Naive B cell (primary cell): ENCODE measurements at regions not wholly inside any gene's neighbourhood (a gene's known extent, or its start where the extent isn't known, plus 50 kb on each side); places are given as distances from the start of the nearest gene placed in this dataset.

Experiments
- ATAC-seq, 2 donors: fragments of 150-1000 bp; cut with Tn5 transposase; 2 replicates each; pipeline ENCODE4 v1.10.0; 2021; ENCODE audit warnings: low read depth in 2 of 2, mild to moderate bottlenecking in 2 of 2, moderate library complexity in 2 of 2
- DNase-seq: peaks from one replicate; pipeline ENCODE4 v3.0.0; 2022
- H3K27ac Mint-ChIP-seq, 6 donors: one replicate each; pipeline ENCODE4 v1.8.0; 2020 to 2022; ENCODE audit warnings: mild to moderate bottlenecking in 6 of 6, mixed read lengths in 6 of 6, moderate library complexity in 5 of 6, inconsistent platforms in 2 of 6
- H3K27me3 Mint-ChIP-seq, 3 donors: one replicate each; pipeline ENCODE4 v1.8.0; 2021 to 2022; ENCODE audit warnings: mixed read lengths in 3 of 3, mild to moderate bottlenecking in 1 of 3
- H3K36me3 Mint-ChIP-seq, 2 donors: one replicate each; pipeline ENCODE4 v1.8.0; 2020 to 2022; ENCODE audit warnings: mixed read lengths in 2 of 2, inconsistent platforms in 1 of 2, mild to moderate bottlenecking in 1 of 2
- H3K4me1 Mint-ChIP-seq, 3 donors: one replicate each; pipeline ENCODE4 v1.8.0; 2020 to 2022; ENCODE audit warnings: mixed read lengths in 3 of 3, inconsistent platforms in 1 of 3, mild to moderate bottlenecking in 1 of 3, moderate library complexity in 1 of 3
- H3K4me3 Mint-ChIP-seq, 8 donors: one replicate each; pipeline ENCODE4 v1.8.0; 2020 to 2022; ENCODE audit warnings: mild to moderate bottlenecking in 8 of 8, mixed read lengths in 8 of 8, moderate library complexity in 8 of 8, inconsistent platforms in 2 of 8
- H3K9me3 Mint-ChIP-seq, 7 donors: one replicate each; pipeline ENCODE4 v1.8.0; 2020 to 2022; ENCODE audit warnings: mixed read lengths in 7 of 7, mild to moderate bottlenecking in 5 of 7, inconsistent platforms in 2 of 7, moderate library complexity in 1 of 7

GRCh38 chr3:82509951-82510603 lies 748.6 kb upstream of the GBE1 start:
- Mint-ChIP-seq H3K9me3 (peaks cover 0 to 4% (median 0%) of the 10 kb centered on the region in 7 donors), H3K4me1 (no peaks in the 10 kb centered on the region), H3K27me3 (no peaks in the 10 kb centered on the region), H3K27ac (no peak overlapping the region), H3K36me3 (no peaks in the 10 kb centered on the region), H3K4me3 (no peak overlapping the region)
- no peak for DNase-seq
- ATAC-seq = no peak

- Mint-ChIP-seq H3K27ac (no peak overlapping the region), H3K36me3 (no peaks in the 10 kb centered on the region), H3K9me3 (peaks cover 0 to 4% (median 0%) of the 10 kb centered on the region in 7 donors), H3K27me3 (no peaks in the 10 kb centered on the region), H3K4me3 (no peak overlapping the region), H3K4me1 (no peaks in the 10 kb centered on the region)
- no peak for DNase-seq
- no peak for ATAC-seq
These were observed 747.8 kb upstream of the GBE1 start for GRCh38 chr3:82509106-82509842.

DNA sequence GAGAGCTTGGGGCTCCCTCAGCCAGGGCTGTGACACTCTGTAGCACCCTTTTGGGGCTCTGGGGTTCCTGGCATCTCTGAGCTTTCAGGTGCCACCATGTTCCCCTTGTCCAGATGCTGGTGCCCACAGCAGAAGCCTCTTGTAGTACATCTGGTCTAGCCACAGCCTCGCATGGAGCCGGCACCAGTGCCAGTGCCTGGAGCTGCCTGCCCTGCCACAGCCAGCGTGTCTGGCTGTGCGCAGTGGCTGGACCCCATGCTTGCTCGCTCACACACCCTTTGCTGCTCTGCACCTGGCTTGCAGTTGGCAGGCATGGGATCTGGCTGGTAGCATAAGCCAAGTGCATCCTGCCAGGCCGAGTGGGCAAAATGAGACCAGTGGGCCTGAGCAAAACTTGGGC lies 744.8 kb upstream of the GBE1 start:
- no peak for DNase-seq
- Mint-ChIP-seq H3K4me3 (no peak overlapping the region), H3K36me3 (no peaks in the 10 kb centered on the region), H3K27me3 (no peaks in the 10 kb centered on the region), H3K27ac (no peak overlapping the region), H3K4me1 (no peaks in the 10 kb centered on the region), H3K9me3 (peaks cover 0 to 4% (median 0%) of the 10 kb centered on the region in 7 donors)
- no peak for ATAC-seq

DNA sequence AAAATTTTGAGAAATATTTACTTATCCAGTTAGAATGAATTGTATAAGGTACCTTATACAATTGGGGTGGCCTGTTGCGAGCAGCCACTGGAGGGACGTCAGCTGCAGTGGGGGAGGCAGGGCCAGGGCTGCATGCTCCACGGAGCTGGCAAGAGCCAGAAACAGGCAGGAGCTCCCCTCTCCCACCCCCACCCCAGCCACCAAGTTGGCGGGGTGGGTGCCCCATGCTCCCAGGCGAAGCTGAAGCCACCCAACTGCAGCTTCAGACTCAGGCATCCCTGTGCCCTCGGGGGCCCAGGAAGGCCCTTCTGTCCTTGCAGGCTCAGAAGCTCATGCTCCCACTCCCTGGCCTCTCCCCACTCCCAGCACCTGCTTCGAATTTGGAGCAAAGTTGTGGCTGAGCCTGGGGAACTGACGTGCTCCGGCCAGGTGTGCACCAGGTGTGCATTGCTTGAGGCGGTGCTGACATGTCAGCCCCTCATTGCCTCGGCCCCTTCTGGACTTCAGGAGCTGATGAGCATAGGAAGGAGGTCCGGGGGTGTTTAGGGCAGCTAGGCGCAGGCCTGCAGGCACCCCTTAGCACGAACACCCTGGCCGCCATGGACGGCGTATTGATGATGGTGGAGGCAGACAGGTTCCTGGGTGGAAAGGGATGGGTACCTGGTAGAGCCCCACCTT lies 743.8 kb upstream of the GBE1 start:
- Mint-ChIP-seq H3K9me3 (peaks cover 0 to 4% (median 0%) of the 10 kb centered on the region in 7 donors), H3K4me1 (no peaks in the 10 kb centered on the region), H3K27me3 (no peaks in the 10 kb centered on the region), H3K27ac (no peak overlapping the region), H3K4me3 (no peak overlapping the region), H3K36me3 (no peaks in the 10 kb centered on the region)
- ATAC-seq (no peak), DNase-seq (no peak)

GRCh38 chr3:82498186-82498585 lies 736.7 kb upstream of the GBE1 start:
- ATAC-seq (no peak), DNase-seq (no peak)
- H3K36me3 Mint-ChIP-seq = no peaks in the 10 kb centered on the region
- H3K9me3 Mint-ChIP-seq = peaks cover 0 to 2% (median 0%) of the 10 kb centered on the region in 7 donors
- no peak overlapping the region for H3K27ac Mint-ChIP-seq
- no peaks in the 10 kb centered on the region for H3K4me1 Mint-ChIP-seq
- H3K27me3 Mint-ChIP-seq = no peaks in the 10 kb centered on the region
- H3K4me3 Mint-ChIP-seq = no peak overlapping the region

- Mint-ChIP-seq H3K27ac (no peak overlapping the region), H3K9me3 (peaks cover 0 to 2% (median 0%) of the 10 kb centered on the region in 7 donors), H3K36me3 (no peaks in the 10 kb centered on the region), H3K4me3 (no peak overlapping the region), H3K27me3 (no peaks in the 10 kb centered on the region), H3K4me1 (no peaks in the 10 kb centered on the region)
- ATAC-seq = no peak
- DNase-seq = no peak
These were observed 735.6 kb upstream of the GBE1 start for GRCh38 chr3:82496890-82497560.

DNA sequence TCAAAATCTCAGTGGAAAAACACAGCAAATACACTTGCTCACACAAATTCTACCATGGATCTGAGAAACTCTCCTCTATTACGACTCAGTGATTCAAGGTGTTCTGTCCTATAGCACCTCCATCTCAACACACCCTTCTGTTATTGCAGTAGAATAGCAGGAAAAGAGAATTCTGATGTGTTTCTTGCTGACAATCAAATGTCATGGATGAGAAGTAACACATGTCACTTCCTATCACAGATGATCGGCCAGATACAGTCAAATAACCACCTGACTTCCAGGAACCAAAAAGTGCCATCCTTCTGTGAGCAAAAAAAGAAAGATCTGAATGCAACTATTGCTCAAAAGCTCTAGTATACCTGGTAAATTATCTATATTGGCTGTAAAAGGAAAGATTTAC lies 734.2 kb upstream of the GBE1 start:
- H3K9me3 Mint-ChIP-seq = peaks cover 0 to 2% (median 0%) of the 10 kb centered on the region in 7 donors
- no peak for ATAC-seq
- no peak for DNase-seq
- no peaks in the 10 kb centered on the region for H3K27me3 Mint-ChIP-seq
- no peak overlapping the region for H3K27ac Mint-ChIP-seq
- no peaks in the 10 kb centered on the region for H3K4me1 Mint-ChIP-seq
- H3K4me3 Mint-ChIP-seq = no peak overlapping the region
- H3K36me3 Mint-ChIP-seq = no peaks in the 10 kb centered on the region

DNA sequence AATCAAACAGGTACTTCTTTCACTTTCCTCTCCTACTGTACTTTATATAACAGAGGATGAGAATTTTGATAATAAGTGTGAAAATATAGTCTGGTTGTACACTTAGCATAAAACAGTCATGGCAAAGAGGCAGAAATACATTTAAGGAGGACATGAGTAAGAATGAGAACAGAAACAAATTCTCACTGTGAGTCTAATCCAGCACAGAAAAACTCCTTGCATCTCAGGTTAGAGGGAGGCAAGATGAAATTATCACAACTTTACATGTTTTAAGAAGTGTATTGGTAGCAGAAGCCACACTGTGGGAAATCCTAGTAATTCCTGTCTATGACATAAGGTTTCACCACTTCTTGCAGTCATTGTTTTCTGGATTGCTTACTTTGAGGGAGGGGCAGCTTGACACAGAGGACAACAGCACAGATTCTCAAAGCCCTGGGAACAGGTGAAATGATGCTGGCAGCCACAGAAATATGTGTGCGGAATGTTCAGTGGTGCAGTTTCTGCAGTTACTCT lies 733.6 kb upstream of the GBE1 start:
- ATAC-seq (no peak), DNase-seq (no peak)
- H3K27me3 Mint-ChIP-seq = no peaks in the 10 kb centered on the region
- no peaks in the 10 kb centered on the region for H3K4me1 Mint-ChIP-seq
- no peak overlapping the region for H3K27ac Mint-ChIP-seq
- peaks cover 0 to 2% (median 0%) of the 10 kb centered on the region in 7 donors for H3K9me3 Mint-ChIP-seq
- no peaks in the 10 kb centered on the region for H3K36me3 Mint-ChIP-seq
- no peak overlapping the region for H3K4me3 Mint-ChIP-seq

- Mint-ChIP-seq H3K9me3 (peaks cover 0 to 2% (median 0%) of the 10 kb centered on the region in 7 donors), H3K4me3 (no peak overlapping the region), H3K27me3 (no peaks in the 10 kb centered on the region)
These were observed 732.4 kb upstream of the GBE1 start for GRCh38 chr3:82493858-82494257.

DNA sequence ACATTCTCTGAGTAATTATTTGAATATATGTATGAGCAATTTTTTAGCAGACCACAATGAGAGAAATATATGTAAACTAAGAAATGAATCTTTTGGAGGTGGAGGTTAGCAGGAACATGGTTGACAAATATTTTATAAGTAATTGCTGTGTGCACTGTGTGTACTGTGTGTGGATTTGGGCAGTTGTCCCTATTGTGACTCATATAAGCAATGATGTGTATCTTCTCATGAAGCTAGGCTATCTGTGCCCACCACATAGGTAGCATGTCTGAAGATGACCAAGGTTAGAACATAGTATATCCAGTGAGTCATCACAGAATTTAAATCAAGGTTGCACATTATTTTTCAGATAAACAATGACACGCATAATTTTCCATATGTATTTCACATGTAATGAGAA lies 713.9 kb upstream of the GBE1 start:
- Mint-ChIP-seq H3K4me1 (no peaks in the 10 kb centered on the region), H3K36me3 (no peaks in the 10 kb centered on the region), H3K27ac (no peak overlapping the region), H3K4me3 (no peak overlapping the region), H3K27me3 (no peaks in the 10 kb centered on the region), H3K9me3 (peaks cover 0 to 4% (median 0%) of the 10 kb centered on the region in 7 donors)
- DNase-seq (no peak), ATAC-seq (no peak)

More at GRCh38 chr3:82493858-82494257, 732.4 kb upstream of the GBE1 start:
- H3K36me3 Mint-ChIP-seq = no peaks in the 10 kb centered on the region
- no peaks in the 10 kb centered on the region for H3K4me1 Mint-ChIP-seq
- no peak overlapping the region for H3K27ac Mint-ChIP-seq
- DNase-seq = no peak
- ATAC-seq = no peak

DNA sequence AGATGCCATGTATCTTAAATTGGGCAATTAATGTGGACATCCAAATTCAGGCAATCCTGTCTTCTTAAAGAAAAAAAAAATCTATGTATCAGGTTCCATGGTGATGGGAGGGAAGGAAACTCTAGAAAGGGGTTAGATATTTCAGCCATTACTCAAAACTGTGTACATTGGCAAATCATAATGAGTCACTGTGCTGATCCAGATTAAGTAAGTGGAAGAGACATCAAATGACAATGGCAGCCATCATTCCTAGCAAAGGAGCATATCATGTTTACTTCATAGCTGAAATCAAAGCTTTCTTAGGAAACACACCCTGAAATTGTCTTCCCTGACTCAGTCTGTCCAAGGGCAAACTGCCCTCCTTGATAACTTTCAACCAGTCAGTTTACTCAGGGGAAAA lies 713.3 kb upstream of the GBE1 start:
- no peaks in the 10 kb centered on the region for H3K4me1 Mint-ChIP-seq
- no peak overlapping the region for H3K27ac Mint-ChIP-seq
- no peak for DNase-seq
- H3K9me3 Mint-ChIP-seq = peaks cover 0 to 4% (median 0%) of the 10 kb centered on the region in 7 donors
- H3K27me3 Mint-ChIP-seq = no peaks in the 10 kb centered on the region
- no peak for ATAC-seq
- no peaks in the 10 kb centered on the region for H3K36me3 Mint-ChIP-seq
- H3K4me3 Mint-ChIP-seq = no peak overlapping the region

DNA sequence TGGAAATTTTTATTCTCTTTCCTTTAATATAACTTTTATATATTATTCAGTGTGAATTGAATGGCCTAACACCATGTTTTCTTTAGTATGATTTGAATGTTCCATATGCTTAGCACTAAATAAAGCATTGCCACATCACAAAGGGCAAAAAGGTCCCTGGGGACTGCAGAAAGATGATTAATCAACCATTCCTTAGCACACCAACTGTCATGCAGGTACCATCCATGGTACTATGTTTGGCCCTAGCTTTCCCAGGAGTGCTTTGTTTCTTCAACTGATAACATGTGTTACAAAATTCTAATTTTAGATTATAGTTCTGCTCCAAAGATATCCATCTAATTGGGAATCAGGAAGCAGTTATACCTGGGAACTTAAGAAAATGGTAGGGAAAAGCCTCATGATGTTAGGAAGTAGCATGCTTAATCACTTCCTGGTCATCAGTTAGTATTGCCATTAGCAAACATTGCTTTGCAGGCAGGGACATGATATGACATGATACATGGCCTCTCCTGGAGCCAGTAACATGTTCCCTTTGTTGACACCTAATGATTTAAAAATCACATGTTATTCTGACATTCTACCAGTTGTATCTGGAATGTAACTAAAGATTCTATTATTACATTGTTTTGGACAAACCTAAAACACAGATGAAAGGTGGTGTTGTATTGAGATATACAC lies 712.6 kb upstream of the GBE1 start:
- ATAC-seq (no peak), DNase-seq (no peak)
- Mint-ChIP-seq H3K4me3 (no peak overlapping the region), H3K4me1 (no peaks in the 10 kb centered on the region), H3K36me3 (no peaks in the 10 kb centered on the region), H3K9me3 (peaks cover 0 to 4% (median 0%) of the 10 kb centered on the region in 7 donors), H3K27me3 (no peaks in the 10 kb centered on the region), H3K27ac (no peak overlapping the region)

DNA sequence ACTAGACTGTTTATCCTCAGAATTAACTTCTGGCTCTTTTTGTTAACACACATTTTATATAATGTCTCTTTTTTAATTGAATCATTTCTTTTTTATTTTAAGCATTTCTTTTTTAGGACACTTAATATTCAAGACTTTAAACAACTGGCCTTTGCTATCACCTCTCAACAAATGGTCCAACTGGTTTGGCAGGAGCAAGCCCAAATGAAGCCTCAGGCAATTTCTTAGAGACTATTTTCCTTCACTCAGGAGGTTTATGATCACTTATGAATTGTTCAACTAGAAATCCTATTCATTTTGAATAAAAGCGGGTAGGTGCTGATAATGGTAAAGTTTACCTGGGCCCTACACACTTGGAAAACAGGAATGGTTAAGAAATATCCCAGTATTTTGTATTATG lies 705.6 kb upstream of the GBE1 start:
- no peaks in the 10 kb centered on the region for H3K27me3 Mint-ChIP-seq
- ATAC-seq (no peak), DNase-seq (no peak)
- H3K4me3 Mint-ChIP-seq = no peak overlapping the region
- H3K36me3 Mint-ChIP-seq = no peaks in the 10 kb centered on the region
- H3K9me3 Mint-ChIP-seq = peaks cover 0 to 1% (median 0%) of the 10 kb centered on the region in 7 donors
- no peaks in the 10 kb centered on the region for H3K4me1 Mint-ChIP-seq
- no peak overlapping the region for H3K27ac Mint-ChIP-seq
